Stomach (tissue), 4 donors: ENCODE measurements at regions not wholly inside any gene's neighbourhood (a gene's known extent, or its start where the extent isn't known, plus 50 kb on each side); places are given as distances from the start of the nearest gene placed in this dataset.

ENCODE experiments used
- POLR2A ChIP-seq, 4 donors: fragments of 450-650 bp; IDR thresholded peaks; one replicate each; pipeline ENCODE4 v1.6.1; 2016; ENCODE audit warnings: antibody characterized with exemption in 4 of 4, control low read depth in 2 of 4, mild to moderate bottlenecking in 1 of 4, moderate library complexity in 1 of 4
- TF ChIP-seq, protein P1 (sequence below), 7 experiments: fragments of 450-650 bp in 4 of 7; fragments of 200-600 bp in 3 of 7; sonication (generic) in 3 of 7; IDR thresholded peaks; one replicate each; pipeline ENCODE4 v1.5.1; 2016 to 2019; ENCODE audit warnings: antibody characterized with exemption in 7 of 7, control low read depth in 2 of 7, mild to moderate bottlenecking in 1 of 7

DNA sequence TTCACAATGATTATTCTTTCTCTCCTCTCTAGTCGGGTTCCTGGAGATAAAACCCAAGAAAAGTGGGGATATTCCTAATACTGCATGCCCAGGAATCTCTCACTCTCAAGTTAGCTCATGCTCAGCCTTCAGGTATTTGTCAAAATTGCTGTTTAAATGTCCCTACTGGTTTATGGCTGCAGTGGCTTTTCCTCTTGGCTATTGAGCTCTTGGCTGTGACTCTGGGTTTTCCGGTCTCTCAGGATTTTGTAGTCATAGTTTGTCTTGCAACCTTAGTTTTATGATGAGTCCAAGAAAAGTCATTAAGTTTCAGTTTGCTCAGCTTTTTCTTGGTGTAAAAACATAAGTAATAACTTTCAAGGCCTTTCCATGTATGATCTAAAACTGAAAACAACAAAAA, 820.7 kb upstream of the HS6ST1 start:
- TF ChIP-seq, protein P1, sequence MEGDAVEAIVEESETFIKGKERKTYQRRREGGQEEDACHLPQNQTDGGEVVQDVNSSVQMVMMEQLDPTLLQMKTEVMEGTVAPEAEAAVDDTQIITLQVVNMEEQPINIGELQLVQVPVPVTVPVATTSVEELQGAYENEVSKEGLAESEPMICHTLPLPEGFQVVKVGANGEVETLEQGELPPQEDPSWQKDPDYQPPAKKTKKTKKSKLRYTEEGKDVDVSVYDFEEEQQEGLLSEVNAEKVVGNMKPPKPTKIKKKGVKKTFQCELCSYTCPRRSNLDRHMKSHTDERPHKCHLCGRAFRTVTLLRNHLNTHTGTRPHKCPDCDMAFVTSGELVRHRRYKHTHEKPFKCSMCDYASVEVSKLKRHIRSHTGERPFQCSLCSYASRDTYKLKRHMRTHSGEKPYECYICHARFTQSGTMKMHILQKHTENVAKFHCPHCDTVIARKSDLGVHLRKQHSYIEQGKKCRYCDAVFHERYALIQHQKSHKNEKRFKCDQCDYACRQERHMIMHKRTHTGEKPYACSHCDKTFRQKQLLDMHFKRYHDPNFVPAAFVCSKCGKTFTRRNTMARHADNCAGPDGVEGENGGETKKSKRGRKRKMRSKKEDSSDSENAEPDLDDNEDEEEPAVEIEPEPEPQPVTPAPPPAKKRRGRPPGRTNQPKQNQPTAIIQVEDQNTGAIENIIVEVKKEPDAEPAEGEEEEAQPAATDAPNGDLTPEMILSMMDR (IDR thresholded peaks at IDR 0.05) = no peak
- TF ChIP-seq POLR2A (IDR thresholded peaks at IDR 0.05) = no peak
